ENCODE measurements at regions not wholly inside any gene's neighbourhood (a gene's known extent, or its start where the extent isn't known, plus 50 kb on each side); places are given as distances from the start of the nearest gene placed in this dataset.

GRCh38 chr4:133263104-133263503 lies 114.0 kb downstream of the PCDH10 start:
- H3K27ac ChIP-seq: no peak overlapping the region
- no peak for TF ChIP-seq ZFX (IDR thresholded peaks at IDR 0.05; ENCODE audit: borderline replicate concordance)
- TF ChIP-seq, protein P1, sequence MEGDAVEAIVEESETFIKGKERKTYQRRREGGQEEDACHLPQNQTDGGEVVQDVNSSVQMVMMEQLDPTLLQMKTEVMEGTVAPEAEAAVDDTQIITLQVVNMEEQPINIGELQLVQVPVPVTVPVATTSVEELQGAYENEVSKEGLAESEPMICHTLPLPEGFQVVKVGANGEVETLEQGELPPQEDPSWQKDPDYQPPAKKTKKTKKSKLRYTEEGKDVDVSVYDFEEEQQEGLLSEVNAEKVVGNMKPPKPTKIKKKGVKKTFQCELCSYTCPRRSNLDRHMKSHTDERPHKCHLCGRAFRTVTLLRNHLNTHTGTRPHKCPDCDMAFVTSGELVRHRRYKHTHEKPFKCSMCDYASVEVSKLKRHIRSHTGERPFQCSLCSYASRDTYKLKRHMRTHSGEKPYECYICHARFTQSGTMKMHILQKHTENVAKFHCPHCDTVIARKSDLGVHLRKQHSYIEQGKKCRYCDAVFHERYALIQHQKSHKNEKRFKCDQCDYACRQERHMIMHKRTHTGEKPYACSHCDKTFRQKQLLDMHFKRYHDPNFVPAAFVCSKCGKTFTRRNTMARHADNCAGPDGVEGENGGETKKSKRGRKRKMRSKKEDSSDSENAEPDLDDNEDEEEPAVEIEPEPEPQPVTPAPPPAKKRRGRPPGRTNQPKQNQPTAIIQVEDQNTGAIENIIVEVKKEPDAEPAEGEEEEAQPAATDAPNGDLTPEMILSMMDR (IDR thresholded peaks at IDR 0.05): no peak

DNA sequence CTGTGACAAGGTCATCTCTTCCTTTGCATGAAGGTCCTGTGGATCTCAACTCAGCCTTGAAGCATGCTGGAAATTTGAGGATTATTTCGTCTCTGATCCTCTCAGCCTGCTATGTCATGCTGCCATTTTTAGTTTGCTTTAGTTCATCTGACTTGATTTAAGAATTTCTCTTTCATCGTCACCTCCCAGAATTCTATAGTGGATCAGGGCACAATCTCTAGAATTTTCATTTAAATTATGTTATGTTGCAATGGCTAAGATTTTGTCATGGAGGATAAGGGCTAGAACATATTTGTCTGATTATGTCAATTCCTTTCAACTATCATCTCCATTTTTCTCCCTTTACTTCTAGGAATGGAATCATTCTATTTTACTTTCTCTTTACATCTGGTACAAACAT lies 98.8 kb downstream of the PCDH10 start:
- TF ChIP-seq, protein P1 (IDR thresholded peaks at IDR 0.05): no peak
- TF ChIP-seq ZFX (IDR thresholded peaks at IDR 0.05; ENCODE audit: borderline replicate concordance): no peak

GRCh38 chr4:133245226-133245625 lies 96.1 kb downstream of the PCDH10 start:
- H3K27ac ChIP-seq: no peak overlapping the region

More for the DNA sequence above, 98.8 kb downstream of the PCDH10 start:
- no peak overlapping the region for H3K27ac ChIP-seq

More at GRCh38 chr4:133245226-133245625, 96.1 kb downstream of the PCDH10 start:
- TF ChIP-seq, protein P1 (IDR thresholded peaks at IDR 0.05): no peak
- no peak for TF ChIP-seq ZFX (IDR thresholded peaks at IDR 0.05; ENCODE audit: borderline replicate concordance)

Measured in 22Rv1 (cell line).